ENCODE measurements at regions not wholly inside any gene's neighbourhood (a gene's known extent, or its start where the extent isn't known, plus 50 kb on each side); places are given as distances from the start of the nearest gene placed in this dataset.

DNA sequence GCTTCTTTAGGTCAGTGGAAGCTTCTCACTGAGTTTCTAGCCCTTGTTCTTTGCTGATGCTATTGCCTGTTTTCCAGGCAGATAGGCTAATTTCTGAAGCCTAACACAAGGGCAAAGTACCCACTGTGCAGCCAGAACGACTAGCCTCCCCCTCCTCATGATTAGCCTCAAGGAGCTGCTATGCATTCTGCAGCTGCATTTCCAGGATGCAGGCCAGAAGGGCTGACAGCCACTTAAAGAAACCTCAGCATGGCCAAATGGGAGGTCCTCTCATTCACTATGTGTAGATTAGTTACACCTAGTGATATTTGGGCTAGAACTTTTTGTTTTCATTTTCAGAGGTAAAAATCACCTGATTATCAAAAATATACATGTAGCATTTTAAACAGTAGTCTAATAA is 216.0 kb downstream of the RAD51AP2 start:
- DNase-seq, result no peak

DNA sequence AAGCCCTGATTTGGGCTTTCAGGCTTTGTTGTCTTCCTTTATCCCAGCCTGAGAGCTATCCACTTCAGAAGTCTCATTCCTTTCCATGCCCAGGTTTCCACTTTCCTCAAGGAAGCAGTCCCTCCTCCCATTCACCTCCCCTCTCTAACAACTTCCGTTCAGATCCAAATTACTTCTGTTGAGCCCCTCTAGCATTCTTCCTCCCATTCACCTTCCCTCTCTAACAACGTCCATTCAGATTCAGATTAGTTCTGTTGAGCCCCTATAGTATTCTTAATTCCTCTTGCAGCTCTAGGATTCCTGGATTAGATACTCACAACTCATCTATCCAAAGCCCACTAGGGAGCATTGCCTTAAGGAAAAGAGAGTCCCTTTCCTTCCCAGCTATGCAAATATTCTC is 216.8 kb downstream of the RAD51AP2 start:
- DNase-seq, result no peak

DNA sequence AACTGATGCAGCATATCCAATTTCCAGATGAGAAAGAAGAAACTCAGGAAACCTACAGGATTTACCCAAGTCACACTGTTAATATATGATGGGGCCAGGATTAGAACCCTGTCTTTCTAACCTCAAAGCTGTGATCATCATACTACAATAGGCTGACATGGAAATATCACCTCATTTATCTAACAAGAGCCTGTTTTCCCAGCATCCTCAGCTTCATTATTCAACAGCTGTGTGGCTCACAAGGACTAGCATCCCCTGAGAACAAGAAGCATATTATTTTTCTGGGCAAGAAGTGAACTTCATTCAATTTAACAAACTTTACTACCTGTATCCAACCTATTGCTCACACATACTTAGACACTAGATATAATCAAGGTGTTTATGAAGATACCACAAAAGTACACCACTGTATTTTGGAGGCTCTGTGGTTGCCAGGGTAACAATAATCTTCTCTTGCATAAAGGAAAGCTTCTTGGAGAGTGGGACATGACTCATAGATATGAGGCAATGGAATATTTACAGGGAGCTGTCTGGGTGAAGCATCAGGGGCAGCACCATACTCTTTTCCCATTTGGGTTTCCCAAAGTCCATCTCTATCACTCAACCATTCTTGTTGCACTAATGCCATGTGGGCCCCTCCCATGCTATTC is 218.2 kb downstream of the RAD51AP2 start:
- DNase-seq, result no peak

- no peak for DNase-seq
Observed at GRCh38 chr2:17298453-17298852, 219.8 kb downstream of the RAD51AP2 start.

- no peak for DNase-seq
Observed at GRCh38 chr2:17296686-17297085, 221.6 kb downstream of the RAD51AP2 start.

- no peak for DNase-seq
Observed at GRCh38 chr2:17289669-17290068, 228.6 kb downstream of the RAD51AP2 start.

DNA sequence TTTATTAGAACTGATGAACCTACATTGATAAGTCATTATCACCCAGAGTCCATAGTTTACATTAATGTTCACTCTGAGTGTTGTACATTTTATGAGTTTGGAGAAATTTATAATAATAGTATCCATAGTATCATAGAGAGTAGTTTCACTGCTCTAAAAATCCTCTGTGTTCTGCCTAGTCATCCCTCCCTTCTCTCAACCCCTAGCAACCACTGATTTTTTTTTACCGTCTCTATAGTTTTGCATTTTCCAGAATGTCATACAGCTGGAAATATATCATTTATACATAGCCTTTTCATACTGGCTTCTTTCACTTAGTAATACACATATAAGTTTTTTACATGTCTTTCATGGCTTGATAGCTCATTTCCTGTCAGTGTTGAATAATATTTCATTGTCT is 231.1 kb downstream of the RAD51AP2 start:
- DNase-seq, result no peak

DNA sequence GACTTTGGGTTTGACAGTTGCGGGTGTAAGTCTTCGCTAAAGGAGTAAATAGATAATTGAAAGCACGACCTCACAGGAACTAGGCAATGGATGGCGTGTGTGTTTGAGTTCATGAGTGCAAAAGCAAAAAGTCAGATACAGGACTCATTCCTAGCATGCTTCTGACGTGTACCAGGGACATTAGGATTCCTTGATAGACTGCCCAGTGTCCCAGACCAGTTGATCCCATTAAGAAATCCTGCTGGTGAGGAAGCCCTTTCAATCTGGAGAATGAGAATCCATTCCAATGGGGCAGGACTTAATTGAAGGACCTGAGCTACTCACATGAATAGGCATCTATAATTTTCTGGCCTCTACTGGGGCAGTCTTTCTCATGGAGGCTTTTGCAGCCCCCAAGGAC is 235.4 kb downstream of the RAD51AP2 start:
- no peak for DNase-seq

GRCh38 chr2:17282245-17282644 is 236.0 kb downstream of the RAD51AP2 start:
- no peak for DNase-seq

- no peak for DNase-seq
Observed at GRCh38 chr2:17276220-17276619, 242.0 kb downstream of the RAD51AP2 start.

DNA sequence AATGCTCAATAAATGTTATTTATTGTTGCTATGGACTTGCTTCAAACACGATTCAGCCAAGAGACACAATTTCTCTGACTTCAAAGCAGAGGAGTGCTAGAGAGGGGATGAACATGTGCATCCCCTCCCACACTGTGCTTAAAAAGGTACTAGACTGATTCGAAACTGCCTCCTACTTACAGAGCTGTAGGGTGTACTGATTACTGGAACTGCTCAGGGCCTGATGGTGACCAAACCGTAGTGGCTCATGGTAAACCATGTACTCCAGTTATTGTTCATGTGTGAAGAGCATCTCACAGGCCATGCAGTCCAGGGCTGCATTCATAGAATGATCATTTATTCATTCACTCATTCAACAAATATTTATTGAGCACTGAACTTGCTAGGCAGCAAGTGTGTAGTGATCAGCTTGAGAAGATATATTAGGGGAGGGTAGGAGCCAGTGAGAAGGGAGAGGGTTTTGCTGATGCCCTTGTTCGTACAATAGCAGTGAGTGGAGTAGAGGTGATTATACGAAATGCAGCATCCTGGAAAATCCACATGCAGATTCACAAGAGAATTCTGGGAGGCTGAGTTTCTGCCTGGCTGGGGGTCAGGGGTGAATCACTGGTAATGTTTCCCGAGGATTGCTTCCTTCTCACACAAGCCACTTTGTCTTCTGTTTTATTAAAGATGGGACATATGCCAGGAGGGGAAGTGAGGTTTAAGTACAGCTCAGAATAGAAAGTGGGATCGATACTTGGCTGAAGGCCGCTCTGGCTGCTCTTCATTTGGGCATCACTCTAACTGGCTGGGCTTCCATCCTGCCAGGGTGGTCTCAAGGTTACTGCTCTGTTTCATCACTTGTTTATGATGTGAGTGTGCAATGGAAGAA is 245.4 kb downstream of the RAD51AP2 start:
- DNase-seq, result peak in 1 of 2 donors; percentile 39

DNA sequence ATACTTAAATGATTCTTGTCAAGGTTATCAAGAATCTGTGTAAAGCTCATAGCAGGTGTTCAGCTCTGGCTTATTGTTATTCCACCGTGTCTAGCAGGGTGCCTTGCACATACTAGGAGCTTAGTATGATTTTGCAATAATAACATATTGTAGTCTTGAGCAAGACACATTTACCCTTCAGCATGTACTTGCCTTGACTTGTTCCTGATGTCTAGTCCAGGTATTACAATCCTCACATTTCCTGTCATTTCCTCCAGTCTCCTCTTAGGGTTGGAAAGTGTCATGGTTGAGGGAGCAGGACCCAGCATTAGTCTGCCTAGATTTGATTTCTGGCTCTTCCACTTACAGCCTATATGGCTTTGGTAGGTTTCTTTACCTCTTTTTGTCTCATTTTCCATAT is 246.1 kb downstream of the RAD51AP2 start:
- DNase-seq, result no peak

- DNase-seq, result no peak
Observed at GRCh38 chr2:17271416-17271815, 246.8 kb downstream of the RAD51AP2 start.

DNA sequence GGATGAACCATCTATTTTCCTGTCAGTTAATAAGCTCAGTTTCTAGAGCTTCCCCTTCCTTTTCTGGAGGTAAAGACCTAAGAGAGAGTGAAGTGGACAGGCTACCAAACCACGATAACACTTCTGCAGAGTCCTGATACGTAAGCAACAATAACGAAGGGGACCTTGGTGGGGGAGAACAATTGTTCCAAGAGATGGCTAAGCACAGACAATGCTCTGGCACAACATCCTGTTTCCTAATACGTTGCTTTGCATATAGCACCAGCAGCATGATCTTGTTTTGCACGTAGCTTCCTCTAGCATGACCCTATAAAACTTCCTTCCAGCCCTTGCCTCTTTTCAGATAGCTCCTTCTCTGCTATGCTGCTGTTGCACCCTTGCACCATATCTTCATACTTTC is 247.3 kb downstream of the RAD51AP2 start:
- no peak for DNase-seq

DNA sequence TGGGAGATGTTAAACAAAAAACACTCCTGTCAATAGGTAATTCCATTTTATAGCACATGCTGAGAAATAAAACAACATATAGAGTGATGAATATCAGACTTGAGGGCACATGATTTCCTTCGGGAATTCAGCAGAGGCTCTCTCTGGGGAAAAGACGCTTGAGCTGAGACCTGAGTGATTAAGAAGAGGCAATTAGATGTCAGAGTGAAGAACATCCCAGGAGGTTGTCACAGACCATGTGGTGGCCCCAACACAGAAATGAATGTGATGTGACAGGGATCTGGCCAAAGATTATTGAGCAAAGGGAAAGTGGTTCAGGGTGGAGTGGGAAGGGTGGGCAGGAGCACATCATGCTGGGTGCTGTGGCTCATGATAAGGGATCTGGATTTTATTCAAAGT is 254.7 kb downstream of the RAD51AP2 start:
- no peak for DNase-seq

- no peak for DNase-seq
Observed at GRCh38 chr2:17262854-17263569, 255.2 kb downstream of the RAD51AP2 start.

DNA sequence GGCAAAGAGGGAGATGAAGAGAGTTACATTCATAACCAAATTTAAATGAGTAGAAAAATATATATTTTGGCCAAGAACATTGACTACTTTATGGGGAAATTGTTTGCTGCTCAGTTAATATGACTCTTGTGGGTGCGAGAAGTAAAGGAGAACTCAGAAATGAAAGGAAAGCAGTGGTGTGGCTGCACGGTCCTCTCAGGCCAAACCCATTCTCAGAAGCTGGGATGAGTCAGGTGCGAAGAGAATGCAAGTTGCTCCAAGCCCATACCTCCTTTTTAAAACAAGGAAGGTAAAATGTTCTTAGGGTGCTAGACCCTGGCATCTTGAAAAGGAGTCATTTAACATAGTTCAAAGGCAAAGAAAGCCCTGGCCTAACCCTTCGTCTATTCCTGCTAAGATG is 258.6 kb downstream of the RAD51AP2 start:
- no peak for DNase-seq

GRCh38 chr2:17258861-17259260 is 259.4 kb downstream of the RAD51AP2 start:
- no peak for DNase-seq

DNA sequence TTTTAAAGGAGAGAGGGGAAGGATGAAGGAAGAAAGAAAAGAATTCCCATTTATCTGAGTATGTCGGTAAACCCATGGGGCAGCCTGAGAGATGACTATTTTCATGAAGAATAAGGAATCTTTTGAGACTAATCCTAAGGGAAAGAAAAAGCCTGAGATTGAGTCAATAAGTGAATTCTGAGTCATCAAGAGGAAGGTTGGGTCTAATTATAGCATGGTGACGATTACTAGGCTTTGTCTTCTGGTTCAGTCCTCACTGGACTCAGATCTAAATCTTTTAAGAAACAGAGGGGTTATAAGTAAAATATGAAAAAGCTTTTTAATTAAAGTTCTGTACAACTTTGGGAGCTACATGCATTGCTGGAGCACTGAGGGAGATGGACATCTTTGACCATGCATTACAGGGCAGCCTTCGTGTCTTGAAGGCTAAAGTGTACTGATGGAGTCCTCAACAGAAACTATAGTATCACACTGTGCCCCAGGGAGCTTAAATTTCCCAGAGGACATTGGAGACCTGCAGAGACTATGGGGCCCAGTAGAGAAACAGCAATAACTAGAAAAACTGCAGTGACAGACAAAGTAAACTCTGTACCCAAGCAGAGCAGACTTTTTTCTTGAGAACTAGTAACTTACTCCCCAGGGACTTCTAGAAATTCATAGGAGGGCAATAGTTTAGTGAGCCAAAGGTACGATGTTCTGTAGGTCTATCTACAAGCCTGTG is 260.9 kb downstream of the RAD51AP2 start:
- no peak for DNase-seq

DNA sequence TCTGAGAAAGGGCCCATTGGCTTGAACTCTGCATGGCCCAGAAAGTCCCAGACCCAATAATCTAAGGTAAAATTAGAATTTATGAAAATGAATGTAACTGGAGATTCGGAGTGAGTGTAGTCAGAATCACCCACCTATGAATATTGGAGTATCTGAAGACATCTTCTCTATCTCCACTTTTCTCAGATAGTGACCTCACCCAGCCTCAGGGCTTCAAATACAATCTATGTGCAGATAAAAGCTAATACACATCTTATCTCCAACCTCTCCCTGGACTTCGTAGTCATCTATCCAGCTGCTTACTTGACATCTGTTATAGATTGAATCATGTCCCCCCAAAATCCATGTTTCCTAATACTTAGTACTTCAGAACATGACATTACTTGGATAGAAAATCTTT is 263.2 kb downstream of the RAD51AP2 start:
- no peak for DNase-seq

GRCh38 chr2:17254421-17254820 is 263.8 kb downstream of the RAD51AP2 start:
- DNase-seq, result no peak

DNA sequence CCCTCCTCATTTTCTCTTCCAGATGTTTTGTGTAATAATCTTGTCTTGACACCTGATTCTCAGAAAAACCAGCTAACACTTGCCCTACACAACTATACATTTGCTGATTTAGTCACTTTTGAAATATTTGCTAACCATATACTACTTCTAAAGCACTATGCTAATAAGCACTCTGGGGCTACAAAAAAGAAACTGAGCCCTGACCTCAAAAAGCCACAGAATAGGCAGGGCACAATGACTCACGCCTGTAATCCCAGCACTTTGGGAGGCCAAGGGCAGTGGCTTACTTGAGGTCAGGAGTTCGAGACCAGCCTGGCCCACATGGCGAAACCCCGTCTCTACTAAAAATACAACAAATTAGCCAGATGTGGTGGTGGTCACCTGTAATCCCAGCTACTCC is 266.0 kb downstream of the RAD51AP2 start:
- no peak for DNase-seq

- DNase-seq, result no peak
Observed at GRCh38 chr2:17251171-17251570, 267.1 kb downstream of the RAD51AP2 start.

All from hippocampal formation (tissue), 2 donors.